ENCODE measurements at regions not wholly inside any gene's neighbourhood (a gene's known extent, or its start where the extent isn't known, plus 50 kb on each side); places are given as distances from the start of the nearest gene placed in this dataset.

DNA sequence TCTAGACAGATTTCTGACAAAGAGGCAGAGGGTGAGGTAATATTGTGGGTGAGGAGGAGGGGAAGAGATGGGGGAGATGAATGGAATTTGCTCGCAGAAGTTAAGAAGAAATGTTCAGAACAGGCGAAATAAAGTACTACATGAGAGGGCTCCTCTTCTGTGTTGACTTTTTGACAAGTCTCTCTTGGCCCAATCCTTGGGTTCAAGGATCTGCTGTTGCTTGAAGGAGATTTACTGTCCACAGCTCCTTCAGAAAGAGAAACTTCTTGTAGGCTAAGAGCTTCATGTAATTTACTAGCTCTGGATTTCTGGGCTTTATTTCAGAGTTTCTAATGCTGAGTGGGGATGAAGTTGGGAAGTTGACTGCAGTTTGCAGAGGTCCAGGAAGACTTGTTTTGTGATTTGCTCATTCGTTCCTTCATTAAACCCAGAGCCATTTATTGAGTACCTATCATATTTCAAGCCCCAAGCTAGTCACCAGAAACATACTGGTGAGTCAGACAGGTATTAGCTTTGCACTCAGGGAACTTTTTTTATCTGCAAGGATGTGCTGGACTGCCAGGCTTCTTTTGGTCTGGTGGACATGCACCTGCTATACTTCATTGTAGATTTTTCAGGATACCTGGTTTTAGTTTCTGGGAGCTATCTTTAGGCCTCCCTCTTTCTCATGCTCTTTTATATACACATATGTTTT, 402.9 kb upstream of the CLINT1 start:
- Histone ChIP-seq H2AFZ (no peak overlapping the region), H3K36me3 (ENCODE audit: low read depth) (no peaks in the 10 kb centered on the region), H3K4me2 (no peak overlapping the region), H3F3A (ENCODE audit: insufficient read depth, low read depth) (no peaks in the 10 kb centered on the region), H3K27ac (no peak overlapping the region), H3K4me1 (replicated peaks; ENCODE audit: insufficient read depth) (no peaks in the 10 kb centered on the region), H3K79me2 (ENCODE audit: low read depth) (no peaks in the 10 kb centered on the region), H3K9me2 (ENCODE audit: insufficient read depth) (no peaks in the 10 kb centered on the region), H3K27me3 (ENCODE audit: insufficient read depth, low read depth) (no peaks in the 10 kb centered on the region), H3K9me3 (ENCODE audit: insufficient read depth, low read depth) (no peaks in the 10 kb centered on the region), H4K20me1 (ENCODE audit: insufficient read depth) (no peaks in the 10 kb centered on the region), H3K4me3 (no peak overlapping the region)
- TF ChIP-seq, protein P1, sequence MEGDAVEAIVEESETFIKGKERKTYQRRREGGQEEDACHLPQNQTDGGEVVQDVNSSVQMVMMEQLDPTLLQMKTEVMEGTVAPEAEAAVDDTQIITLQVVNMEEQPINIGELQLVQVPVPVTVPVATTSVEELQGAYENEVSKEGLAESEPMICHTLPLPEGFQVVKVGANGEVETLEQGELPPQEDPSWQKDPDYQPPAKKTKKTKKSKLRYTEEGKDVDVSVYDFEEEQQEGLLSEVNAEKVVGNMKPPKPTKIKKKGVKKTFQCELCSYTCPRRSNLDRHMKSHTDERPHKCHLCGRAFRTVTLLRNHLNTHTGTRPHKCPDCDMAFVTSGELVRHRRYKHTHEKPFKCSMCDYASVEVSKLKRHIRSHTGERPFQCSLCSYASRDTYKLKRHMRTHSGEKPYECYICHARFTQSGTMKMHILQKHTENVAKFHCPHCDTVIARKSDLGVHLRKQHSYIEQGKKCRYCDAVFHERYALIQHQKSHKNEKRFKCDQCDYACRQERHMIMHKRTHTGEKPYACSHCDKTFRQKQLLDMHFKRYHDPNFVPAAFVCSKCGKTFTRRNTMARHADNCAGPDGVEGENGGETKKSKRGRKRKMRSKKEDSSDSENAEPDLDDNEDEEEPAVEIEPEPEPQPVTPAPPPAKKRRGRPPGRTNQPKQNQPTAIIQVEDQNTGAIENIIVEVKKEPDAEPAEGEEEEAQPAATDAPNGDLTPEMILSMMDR (conservative IDR thresholded peaks at IDR 0.05) = no peak
- TF ChIP-seq EZH2 (IDR thresholded peaks at IDR 0.05; ENCODE audit: low read depth) = no peak
- POLR2A ChIA-PET (ENCODE audit: unreplicated experiment) = no interaction called here
- intact Hi-C loops (cut with micrococcal nuclease; ENCODE audit: unreplicated experiment) = no loop called here
- BruUV-seq (replicated peaks) = no TSS peak
- DNase-seq = no peak
- CTCF ChIA-PET = no interaction called here

DNA sequence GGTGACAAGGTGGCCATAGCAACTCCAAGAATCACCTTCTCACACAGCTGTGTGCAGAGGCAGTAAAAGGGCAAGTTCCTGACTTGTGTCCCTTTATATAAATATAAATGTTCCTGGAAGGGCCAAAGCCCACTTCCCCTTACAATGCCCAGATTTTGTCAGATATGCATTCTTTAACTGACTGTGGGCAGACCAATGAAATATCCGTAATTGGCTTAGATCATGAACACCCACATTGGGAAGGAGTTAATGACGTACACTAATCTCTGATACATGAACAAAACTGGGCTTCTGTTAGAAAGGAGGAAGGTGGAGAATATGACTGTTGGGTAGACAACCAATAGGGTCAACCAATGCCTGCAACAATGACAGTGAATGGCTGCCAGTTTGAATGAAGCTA, 397.2 kb upstream of the CLINT1 start:
- H2AFZ ChIP-seq = no peak overlapping the region
- H3K4me1 ChIP-seq (replicated peaks; ENCODE audit: insufficient read depth) = no peaks in the 10 kb centered on the region
- ChIA-PET POLR2A (ENCODE audit: unreplicated experiment) (no interaction called here), CTCF (no interaction called here)
- H3K27ac ChIP-seq = no peak overlapping the region
- no peaks in the 10 kb centered on the region for H3K36me3 ChIP-seq (ENCODE audit: low read depth)
- no peaks in the 10 kb centered on the region for H4K20me1 ChIP-seq (ENCODE audit: insufficient read depth)
- H3F3A ChIP-seq (ENCODE audit: insufficient read depth, low read depth) = no peaks in the 10 kb centered on the region
- no peaks in the 10 kb centered on the region for H3K9me3 ChIP-seq (ENCODE audit: insufficient read depth, low read depth)
- DNase-seq = no peak
- TF ChIP-seq, protein P1 (conservative IDR thresholded peaks at IDR 0.05) = no peak
- TF ChIP-seq EZH2 (IDR thresholded peaks at IDR 0.05; ENCODE audit: low read depth) = no peak
- no peak overlapping the region for H3K4me2 ChIP-seq
- 0 out of 2 replicates have a peak, but pooled peaks cover 4% of the 10 kb centered on the region for H3K9me2 ChIP-seq (ENCODE audit: insufficient read depth)
- intact Hi-C loops (cut with micrococcal nuclease; ENCODE audit: unreplicated experiment) = no loop called here
- no peaks in the 10 kb centered on the region for H3K79me2 ChIP-seq (ENCODE audit: low read depth)
- no peak overlapping the region for H3K4me3 ChIP-seq
- H3K27me3 ChIP-seq (ENCODE audit: insufficient read depth, low read depth) = no peaks in the 10 kb centered on the region
- no TSS peak for BruUV-seq (replicated peaks)

DNA sequence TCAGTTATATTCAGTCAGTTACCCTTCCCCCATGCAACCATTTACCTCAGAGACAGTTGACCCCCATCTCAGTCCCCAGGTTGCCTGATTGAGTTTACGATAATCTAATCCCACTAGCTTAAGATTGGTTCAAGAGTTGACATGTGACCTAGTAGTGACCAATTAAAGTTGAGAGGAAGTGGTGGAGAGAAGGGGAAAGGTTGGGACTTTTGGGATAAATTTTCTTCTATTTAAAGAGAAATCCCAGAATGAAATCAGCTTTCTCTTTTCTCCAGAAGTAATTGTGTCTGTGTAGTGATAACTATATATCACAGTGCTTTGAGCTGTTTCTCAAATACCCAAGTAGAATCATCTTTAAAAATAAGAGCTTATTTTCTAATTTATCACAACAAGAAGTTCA, 396.7 kb upstream of the CLINT1 start:
- BruUV-seq (replicated peaks) = no TSS peak
- POLR2A ChIA-PET (ENCODE audit: unreplicated experiment) = no interaction called here

More for the DNA sequence above, 396.7 kb upstream of the CLINT1 start:
- no peaks in the 10 kb centered on the region for H3K27me3 ChIP-seq (ENCODE audit: insufficient read depth, low read depth)
- H3K9me2 ChIP-seq (ENCODE audit: insufficient read depth) = 0 out of 2 replicates have a peak, but pooled peaks cover 4% of the 10 kb centered on the region
- no peaks in the 10 kb centered on the region for H3F3A ChIP-seq (ENCODE audit: insufficient read depth, low read depth)
- H3K4me3 ChIP-seq = no peak overlapping the region
- no peak for DNase-seq
- H3K9me3 ChIP-seq (ENCODE audit: insufficient read depth, low read depth) = no peaks in the 10 kb centered on the region
- CTCF ChIA-PET = no interaction called here
- H3K79me2 ChIP-seq (ENCODE audit: low read depth) = no peaks in the 10 kb centered on the region
- H3K27ac ChIP-seq = no peak overlapping the region
- no peaks in the 10 kb centered on the region for H4K20me1 ChIP-seq (ENCODE audit: insufficient read depth)
- TF ChIP-seq EZH2 (IDR thresholded peaks at IDR 0.05; ENCODE audit: low read depth) = no peak
- TF ChIP-seq, protein P1 (conservative IDR thresholded peaks at IDR 0.05) = no peak
- H3K36me3 ChIP-seq (ENCODE audit: low read depth) = no peaks in the 10 kb centered on the region
- intact Hi-C loops (cut with micrococcal nuclease; ENCODE audit: unreplicated experiment) = no loop called here
- no peak overlapping the region for H2AFZ ChIP-seq
- no peak overlapping the region for H3K4me2 ChIP-seq
- no peaks in the 10 kb centered on the region for H3K4me1 ChIP-seq (replicated peaks; ENCODE audit: insufficient read depth)
